GM08714 (cell line): ENCODE measurements at regions not wholly inside any gene's neighbourhood (a gene's known extent, or its start where the extent isn't known, plus 50 kb on each side); places are given as distances from the start of the nearest gene placed in this dataset.
"Not testable (repeated sequence)": the region's sequence is repeated elsewhere in the genome, so short reads cannot be mapped to it uniquely, and the experiment has no call there.

Experiments
- H3K4me3 ChIP-seq: fragments of 200-500 bp; sonication (Bioruptor generic); 2 replicates; pipeline ENCODE4 v1.5.1; 2014; ENCODE audit warnings: mild to moderate bottlenecking, low read length, inconsistent platforms
- ZNF274 ChIP-seq: IDR thresholded peaks from 2 replicates; pipeline ENCODE4 v1.6.1; 2012; ENCODE audit warnings: mild to moderate bottlenecking, low read depth, low read length

DNA sequence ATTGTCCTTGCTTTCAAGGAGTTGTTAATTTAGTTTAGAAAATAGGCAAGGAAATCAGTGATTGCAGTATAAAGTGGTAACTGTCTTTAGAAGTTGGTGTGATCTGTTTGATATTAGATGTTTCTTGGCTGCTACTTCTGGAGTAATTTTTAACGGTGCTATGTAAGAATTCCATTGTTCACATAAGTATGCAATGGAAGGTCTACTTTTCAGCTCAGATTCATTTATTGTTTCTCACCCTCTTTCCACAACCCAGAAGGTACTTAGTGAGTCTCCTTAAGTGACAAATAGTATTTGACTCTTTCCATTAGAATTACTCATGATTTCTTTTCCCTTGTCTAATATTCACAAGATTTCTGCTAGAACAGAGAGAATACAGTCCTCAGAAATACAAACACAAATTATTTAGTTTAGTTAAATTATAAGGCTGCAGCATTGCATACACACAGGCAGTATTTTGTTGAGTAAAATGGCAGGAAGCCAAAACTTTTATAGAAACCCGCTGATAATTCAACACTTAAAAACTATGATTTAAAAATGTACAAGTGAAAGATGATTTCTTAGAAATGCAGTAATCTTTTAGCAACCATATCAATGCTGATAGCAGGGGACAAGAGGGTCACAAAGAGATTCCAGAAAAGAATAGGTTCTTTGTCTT lies 554.3 kb downstream of the CD109 start:
- no peak overlapping the region for H3K4me3 ChIP-seq
- TF ChIP-seq ZNF274: no peak

DNA sequence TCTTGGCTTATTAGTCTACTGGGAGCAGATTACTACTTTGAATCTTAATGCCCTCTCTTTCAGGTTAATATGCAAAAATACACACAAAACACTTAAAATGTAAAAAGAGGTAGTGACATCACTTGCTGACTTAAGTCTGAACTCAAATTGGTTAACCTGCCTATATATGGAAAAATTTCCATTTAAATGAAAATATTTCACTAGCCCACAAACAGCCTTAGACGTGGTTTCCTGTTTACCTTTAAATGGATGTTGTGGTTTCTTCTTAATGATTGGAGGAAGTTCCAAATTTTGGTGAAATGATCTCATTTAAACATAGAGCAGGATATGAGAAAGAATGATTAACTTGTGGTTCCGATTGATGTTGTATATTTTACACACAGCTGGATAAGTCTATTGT lies 553.7 kb downstream of the CD109 start:
- H3K4me3 ChIP-seq: no peak overlapping the region
- no peak for TF ChIP-seq ZNF274

DNA sequence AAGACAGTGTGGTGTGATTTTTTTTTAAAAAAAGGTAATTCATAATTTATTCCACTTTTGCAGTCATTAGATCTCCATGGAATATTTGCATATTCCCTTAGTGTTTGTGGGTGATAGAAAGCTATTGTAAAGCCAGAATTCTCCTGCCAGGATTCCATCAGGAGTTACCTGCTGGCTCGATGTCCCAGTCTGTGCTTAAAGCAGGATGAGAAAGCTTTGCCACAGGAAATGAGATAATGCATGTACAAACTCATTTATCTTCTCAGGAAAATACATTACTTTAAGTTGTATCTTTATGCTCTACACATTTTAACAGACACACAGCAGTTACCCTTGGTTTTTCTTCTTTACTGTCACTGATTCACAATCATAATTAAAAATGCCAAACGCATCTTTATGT lies 553.0 kb downstream of the CD109 start:
- TF ChIP-seq ZNF274: no peak
- no peak overlapping the region for H3K4me3 ChIP-seq

DNA sequence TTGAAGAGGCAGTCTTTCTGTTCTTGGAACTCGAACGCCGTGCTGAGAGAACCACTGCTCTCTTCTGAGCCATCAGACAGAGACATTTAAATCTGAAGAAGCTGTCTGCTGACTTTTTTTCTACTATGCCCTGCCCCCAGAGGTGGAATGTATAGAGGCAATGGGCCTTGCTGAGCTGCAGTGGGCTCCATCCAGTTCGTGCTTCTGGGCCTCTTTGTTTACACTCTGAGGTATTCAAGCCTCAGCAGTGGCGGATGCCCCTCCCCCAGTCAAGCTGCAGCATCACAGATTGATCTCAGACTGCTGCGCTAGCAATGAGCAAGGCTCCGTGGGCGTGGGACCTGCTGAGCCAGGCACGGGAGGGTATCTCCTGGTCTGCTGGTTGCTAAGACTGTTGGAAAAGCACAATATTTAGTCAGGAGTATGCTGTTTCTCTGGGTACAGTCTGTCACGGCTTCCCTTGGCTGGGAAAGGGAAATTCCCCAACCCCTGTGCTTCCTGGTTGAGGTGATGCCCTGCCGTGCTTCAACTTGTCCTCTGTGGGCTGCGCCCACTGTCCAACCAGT lies 526.8 kb downstream of the CD109 start:
- no peak for TF ChIP-seq ZNF274
- no peak overlapping the region for H3K4me3 ChIP-seq

DNA sequence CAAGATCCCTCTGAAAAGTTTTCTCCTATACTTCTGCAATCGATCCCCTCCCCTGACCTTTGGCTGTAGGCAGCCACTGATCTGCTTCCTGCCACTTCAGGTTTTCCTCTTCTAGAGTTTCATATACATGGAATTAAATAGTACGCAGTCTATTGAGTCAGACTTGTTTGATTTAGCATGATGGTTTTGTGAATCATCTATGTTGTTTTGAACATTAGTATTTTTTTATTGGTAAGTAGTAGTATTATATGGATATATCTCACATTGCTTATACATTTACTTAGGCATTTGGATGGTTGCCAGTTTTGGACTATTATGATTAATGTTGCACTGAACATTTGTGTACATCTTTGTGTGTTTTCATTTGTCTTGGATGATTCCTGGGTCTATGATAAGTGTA lies 518.0 kb downstream of the CD109 start:
- no peak overlapping the region for H3K4me3 ChIP-seq
- no peak for TF ChIP-seq ZNF274

DNA sequence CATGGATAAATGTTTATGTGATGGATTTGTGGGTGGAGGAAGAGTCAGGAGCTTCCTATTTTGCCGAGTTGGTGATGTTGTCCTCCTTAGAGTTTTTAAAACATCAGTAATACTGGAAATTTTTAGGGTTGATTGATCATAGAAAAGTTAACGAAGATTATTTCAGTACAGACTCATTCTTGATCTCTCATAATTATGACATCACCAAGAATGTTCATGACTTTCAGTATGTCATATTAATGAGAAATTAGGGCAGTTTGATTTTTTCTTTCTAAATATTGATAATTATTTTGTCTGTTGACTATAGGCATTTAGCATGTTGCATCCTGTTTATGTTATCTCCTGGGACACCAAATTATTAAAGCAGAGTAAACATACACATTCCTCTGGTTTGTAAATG lies 512.2 kb downstream of the CD109 start:
- H3K4me3 ChIP-seq: no peak overlapping the region
- no peak for TF ChIP-seq ZNF274

DNA sequence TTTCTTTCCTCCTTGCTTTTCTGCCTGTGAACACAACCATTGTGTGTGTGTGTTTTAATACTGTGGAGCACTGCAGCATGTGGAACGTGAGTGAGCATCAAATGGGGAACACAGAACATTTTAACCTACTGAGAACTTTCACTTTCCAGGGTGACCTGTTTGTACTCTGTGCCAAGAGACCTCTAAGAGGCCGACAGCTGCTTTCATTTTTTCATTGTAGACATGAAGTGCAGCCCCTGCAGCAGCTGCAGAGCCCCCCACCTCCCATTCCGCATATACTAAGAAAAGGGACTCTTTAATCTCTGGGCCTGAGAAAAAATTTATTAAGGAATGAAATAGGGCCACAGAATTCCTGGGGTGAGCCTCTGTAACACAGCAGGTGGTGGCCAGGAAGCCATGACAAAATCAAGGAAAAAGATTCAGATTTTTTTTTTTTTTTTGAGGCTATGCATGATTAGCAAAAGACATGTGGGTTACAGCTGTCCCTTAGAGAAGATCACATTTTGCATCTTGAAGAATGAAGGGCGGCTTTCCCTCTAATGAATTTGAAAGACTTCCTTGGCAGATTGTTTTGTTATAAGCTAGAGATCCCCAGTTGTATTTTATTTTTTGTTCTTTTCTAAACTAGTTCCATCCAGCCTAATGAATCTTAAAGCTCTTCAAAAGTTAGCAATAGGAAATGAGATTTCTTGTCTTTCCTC lies 503.4 kb downstream of the CD109 start:
- TF ChIP-seq ZNF274: no peak
- H3K4me3 ChIP-seq: no peak overlapping the region

DNA sequence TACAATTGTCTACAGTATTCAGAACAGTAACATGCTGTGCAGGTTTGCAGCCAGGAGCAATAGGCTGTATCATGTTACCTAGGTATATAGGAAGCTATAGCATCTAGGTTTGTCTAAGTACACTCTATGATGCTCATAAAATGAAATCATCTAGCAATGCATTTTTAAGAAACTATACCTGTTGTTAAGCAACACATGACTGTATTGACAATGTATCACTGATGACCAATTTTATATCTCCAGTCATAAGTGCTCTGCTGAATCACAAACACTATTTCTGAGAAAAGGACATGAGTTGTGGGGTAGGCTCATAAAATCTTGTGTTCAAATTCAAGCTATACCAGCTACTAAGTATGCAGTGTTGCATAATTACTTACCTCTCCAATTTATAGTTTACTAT lies 501.3 kb downstream of the CD109 start:
- no peak for TF ChIP-seq ZNF274
- H3K4me3 ChIP-seq: no peak overlapping the region

DNA sequence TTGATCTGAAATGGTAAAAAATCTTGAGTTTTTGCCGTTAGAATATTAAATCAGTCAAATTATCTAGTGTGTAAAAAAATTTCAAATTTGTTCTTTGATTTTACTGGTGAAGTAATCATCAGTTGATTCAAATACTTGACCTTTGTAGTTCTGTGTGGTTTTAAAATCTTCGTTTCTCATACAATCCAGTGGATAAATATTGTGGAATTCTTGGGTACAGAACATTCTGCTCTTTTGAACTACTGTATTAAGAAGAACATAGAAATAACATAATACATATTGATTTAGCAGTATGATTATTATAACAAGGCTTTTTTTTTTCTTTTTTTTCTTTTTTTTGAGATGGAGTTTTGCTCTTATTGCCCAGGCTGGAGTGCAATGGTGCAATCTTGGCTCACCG lies 491.8 kb downstream of the CD109 start:
- TF ChIP-seq ZNF274: no peak
- H3K4me3 ChIP-seq: no peak overlapping the region

DNA sequence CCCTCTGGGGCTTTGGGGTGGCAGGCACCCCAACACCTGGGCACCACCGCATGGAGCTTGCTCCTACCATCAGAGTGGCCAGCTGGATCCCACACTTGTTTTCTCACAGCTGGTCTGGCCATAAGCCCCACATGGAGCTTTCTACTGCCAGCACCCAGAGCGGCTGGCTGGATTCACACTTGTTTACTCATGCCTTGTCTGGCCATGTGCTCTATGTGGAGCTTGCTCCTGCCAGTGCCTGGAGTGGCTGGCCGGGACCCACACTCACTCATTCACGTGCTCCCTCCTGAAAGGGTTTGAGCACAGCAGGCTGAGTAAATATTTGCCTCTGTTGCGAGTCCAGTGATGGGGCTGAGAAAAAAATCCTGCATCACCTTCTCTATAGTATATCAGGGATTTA lies 487.0 kb downstream of the CD109 start:
- TF ChIP-seq ZNF274: no peak
- H3K4me3 ChIP-seq: no peak overlapping the region

DNA sequence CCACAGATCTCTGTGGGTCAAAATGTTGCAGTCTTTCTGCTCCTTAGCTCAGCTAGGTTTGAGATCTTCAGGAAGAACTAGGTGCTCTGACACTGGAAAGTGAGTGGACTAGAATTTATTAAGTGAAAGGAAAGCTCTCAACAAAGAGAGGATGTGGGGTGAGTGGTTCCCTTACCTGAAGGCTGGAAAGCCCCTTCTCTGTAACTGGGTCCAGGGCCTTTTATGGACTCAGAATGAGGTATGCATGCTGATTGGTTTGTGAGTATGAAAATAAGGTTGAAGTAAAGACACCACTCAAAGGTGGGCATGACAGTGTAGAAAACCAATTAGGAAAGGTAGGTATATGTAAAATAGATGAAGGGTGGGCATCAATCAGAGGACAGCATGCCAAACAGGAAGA lies 485.5 kb downstream of the CD109 start:
- no peak overlapping the region for H3K4me3 ChIP-seq
- TF ChIP-seq ZNF274: no peak

DNA sequence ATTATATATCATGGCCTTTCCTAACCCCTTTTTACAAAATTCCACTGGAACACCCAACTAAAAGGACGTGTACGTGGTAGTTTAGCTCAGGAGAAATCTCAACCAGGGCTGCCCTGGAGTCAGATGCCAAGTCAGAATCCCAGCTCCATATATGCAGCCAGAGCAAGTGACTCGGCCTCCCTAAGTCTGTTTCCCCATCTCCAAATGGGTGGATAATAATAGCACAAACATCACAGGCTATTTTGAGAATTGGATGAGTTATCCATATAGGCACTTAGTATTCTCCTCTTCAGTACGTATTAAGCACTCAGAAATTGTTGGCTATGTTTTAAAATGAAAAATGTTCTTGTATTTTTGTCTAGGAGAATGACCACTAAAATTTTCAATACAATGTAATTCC lies 481.5 kb downstream of the CD109 start:
- H3K4me3 ChIP-seq: no peak overlapping the region
- TF ChIP-seq ZNF274: no peak

DNA sequence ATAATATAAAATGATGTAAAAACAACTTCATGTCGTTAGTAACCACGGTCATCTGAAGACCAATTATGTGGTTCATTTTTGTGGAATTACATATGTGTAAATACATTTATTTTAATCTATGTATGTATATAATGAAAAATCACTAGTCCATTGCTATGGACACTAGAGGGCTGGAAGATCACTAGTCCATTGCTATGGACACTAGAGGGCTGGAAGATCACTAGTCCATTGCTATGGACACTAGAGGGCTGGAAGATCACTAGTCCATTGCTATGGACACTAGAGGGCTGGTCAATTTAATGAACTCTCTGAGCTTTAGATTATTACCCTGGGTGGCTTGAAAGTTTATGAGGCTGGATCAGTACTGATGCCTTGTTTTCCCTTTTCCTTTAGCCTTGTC lies 474.5 kb downstream of the CD109 start:
- H3K4me3 ChIP-seq: not testable (repeated sequence)

DNA sequence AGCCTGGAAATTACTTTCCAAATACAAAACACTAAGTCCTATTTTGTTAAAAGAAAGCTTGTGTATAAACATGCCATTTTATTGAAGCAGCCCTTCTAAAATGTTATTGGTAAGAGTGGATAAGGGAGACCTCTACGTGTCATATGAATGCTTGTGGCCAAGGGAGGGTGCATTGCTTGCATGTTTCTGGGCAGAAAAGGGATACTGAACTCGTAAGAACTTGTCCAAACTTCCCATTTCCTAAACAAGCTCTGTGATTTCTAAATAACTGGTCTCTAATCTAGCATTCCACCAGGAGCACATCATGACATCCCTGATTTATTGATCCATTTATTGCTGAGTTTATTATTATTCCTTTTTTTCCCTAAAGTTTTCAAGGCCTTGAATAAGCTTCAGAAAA lies 474.1 kb downstream of the CD109 start:
- H3K4me3 ChIP-seq: no peak overlapping the region
- no peak for TF ChIP-seq ZNF274

DNA sequence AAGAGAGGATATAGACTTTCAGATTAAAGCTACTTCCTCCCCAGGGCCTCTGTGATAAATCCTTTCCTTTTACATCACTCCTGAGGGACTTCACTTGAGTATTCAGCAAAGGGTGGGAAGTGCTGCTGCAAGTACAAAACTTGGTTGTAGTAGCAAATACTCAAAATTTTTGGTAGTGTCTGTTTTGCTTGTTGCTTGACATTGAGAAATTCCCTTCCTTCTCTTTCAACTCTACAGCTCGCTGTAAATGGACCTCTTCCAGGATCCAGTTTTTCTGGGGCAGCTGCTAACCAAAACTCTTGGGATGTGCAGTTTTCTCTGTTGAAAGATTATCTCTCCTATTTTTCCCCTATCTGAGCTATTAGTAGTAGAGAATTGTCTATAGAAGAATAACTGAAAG lies 472.0 kb downstream of the CD109 start:
- no peak for TF ChIP-seq ZNF274
- no peak overlapping the region for H3K4me3 ChIP-seq
